Astrocyte of the cerebellum (primary cell): ENCODE measurements at regions not wholly inside any gene's neighbourhood (a gene's known extent, or its start where the extent isn't known, plus 50 kb on each side); places are given as distances from the start of the nearest gene placed in this dataset.

Experiments
- DNase-seq: peaks from one replicate; pipeline ENCODE4 v3.0.0-alpha.2; 2011; ENCODE audit warnings: low read depth
- H3K4me3 ChIP-seq: 2 replicates; pipeline ENCODE4 v1.5.1; 2011; ENCODE audit warnings: mild to moderate bottlenecking, low read depth, low read length, moderate library complexity
- CTCF ChIP-seq: IDR thresholded peaks from 2 replicates; pipeline ENCODE4 v1.5.1; 2012; ENCODE audit warnings: low read length, low read depth, moderate library complexity, mild to moderate bottlenecking; ENCODE audit errors: missing control alignments
- in situ Hi-C: cut with HindIII; loops from 2 replicates; pipeline ENCODE4 v1.10.0; 2017; ENCODE audit warnings: low sequenced_read_pairs

DNA sequence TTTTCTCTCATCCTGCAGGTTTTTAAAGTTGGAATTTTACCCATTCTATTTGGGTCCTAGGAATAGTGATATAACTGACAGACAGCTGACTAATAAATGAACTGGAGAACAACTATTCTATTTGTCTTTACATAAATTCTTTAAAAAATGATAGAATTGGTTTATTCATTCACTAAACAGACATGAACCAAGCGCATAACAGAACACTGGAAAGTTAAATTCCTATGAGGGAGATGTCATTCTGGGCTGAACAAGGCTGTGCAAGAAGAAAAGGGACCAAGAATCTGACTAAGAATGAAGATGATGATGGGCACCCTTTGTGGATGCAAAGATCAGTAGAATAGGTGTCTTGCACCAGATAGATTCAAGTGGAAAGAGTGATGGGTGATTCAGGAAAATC is 256.3 kb upstream of the SASH1 start:
- TF ChIP-seq CTCF = no peak
- in situ Hi-C loops = no loop called here
- DNase-seq = no peak
- no peak overlapping the region for H3K4me3 ChIP-seq

DNA sequence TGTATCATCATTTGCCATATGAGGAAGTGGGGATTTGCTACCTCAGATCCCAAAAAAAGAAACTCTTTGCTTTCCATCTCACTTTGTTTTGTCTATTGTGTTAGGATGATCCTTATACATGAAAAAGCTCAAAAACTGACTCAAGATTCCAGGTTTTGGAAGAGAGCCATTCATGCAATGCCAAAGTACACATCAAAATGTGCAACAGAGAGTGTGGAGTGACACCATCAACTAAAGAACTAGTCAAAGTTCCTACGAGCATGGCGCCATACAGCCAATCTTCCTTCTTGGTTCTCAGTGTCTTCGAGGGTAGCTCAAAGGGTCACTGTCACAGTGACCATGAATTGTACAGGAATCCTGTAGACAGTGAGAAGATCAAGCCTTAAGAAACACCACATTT is 255.8 kb upstream of the SASH1 start:
- no peak overlapping the region for H3K4me3 ChIP-seq
- in situ Hi-C loops = no loop called here
- DNase-seq = no peak
- no peak for TF ChIP-seq CTCF

- in situ Hi-C loops = no loop called here
- TF ChIP-seq CTCF = no peak
- no peak overlapping the region for H3K4me3 ChIP-seq
Measured at GRCh38 chr6:148087659-148088058, 255.0 kb upstream of the SASH1 start.

DNA sequence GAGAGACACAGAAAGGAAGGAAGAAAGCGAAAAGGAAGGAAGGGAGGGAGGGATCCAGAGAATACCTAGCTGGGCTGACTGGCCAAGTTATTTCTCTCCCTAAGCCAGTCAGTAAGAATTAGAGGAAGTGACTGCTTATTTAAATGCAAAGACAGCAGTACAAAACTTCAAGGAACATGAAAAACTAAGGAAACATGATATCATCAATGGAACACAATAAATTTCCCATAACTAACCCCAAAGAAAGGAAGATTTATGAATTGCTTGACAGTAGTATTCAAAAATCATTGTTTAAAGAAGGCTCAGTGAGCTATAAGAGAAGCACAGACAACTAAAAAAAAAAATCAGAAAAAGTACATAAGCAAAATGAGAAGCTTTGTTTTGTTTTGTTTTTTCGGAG is 252.3 kb upstream of the SASH1 start:
- H3K4me3 ChIP-seq = no peak overlapping the region
- DNase-seq = no peak
- TF ChIP-seq CTCF = no peak
- in situ Hi-C loops = no loop called here

More at GRCh38 chr6:148087659-148088058, 255.0 kb upstream of the SASH1 start:
- no peak for DNase-seq

DNA sequence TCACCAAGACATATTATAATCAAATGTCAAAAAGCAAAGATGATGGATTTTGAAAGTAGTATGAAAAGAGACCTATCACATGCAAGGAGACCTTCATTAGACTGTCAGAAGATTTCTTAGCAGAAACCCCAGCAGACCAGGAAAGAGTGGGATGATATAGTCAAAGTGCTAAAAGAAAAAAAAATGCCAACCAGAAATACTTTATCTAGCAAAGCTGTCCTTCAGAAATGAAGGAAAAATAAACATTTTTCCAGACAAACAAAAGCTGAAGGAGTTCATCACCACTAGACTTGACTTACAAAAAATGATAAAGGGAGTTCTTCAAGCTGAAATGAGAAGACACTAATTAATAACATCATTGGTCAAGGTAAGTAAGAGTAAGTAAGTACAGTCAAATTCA is 251.2 kb upstream of the SASH1 start:
- in situ Hi-C loops = no loop called here
- TF ChIP-seq CTCF = no peak
- DNase-seq = no peak
- H3K4me3 ChIP-seq = no peak overlapping the region

DNA sequence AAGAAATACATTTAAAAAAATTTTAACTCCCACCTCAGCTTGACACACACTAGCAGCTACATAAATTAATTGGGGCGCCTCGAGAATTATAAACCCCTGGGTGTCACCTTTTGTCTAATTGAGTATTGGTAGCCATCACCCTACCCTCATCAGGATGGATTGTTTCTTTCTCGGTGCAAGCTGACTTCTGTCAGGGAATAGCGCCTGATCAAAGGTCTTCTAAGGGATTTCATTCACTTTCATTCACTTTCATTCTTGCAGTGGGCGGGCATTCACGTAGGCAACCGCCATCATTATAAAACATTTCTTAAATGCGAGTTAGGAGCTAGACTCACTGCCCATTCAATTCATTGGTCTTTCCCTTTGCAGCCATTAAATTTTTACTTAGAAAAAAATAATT is 239.2 kb upstream of the SASH1 start:
- peak overlapping the region; percentile 2 for H3K4me3 ChIP-seq
- no peak for TF ChIP-seq CTCF
- DNase-seq = no peak
- in situ Hi-C loops = no loop called here

DNA sequence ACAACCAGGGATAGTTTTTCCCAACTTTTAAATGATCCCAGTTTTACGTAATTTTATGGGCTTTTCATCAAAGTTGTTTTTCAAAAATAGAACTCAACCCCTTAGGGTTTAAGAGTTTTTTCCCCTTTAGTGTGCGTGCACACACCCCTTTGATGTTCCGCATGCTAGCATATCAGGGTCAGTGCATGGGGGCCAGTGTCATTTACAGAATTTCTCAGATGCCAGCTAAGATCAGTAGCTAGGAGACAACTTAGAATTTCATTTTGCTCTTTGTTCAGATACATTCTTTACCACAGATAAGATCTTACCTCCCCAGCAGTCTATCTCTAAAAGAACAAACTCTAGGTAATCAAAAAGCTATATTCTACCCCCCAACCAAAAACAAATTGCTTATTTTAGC is 238.5 kb upstream of the SASH1 start:
- no peak for TF ChIP-seq CTCF
- no peak overlapping the region for H3K4me3 ChIP-seq
- in situ Hi-C loops = no loop called here
- DNase-seq = no peak
